Trophoblast cell (in vitro differentiated cells and primary cell): ENCODE measurements at regions not wholly inside any gene's neighbourhood (a gene's known extent, or its start where the extent isn't known, plus 50 kb on each side); places are given as distances from the start of the nearest gene placed in this dataset.

Experiments
- DNase-seq, 2 donors: peaks; one replicate each; pipeline ENCODE4 v3.0.0-alpha.2; 2016
- H2AFZ ChIP-seq: 2 replicates; pipeline ENCODE4 v1.6.1; 2013; ENCODE audit warnings: low read length, moderate library complexity, mild to moderate bottlenecking; ENCODE audit not compliant: insufficient read depth, poor library complexity
- H2AK5ac ChIP-seq: 2 replicates; pipeline ENCODE4 v1.6.1; 2013; ENCODE audit warnings: mild to moderate bottlenecking, low read length
- H2BK120ac ChIP-seq: 2 replicates; pipeline ENCODE4 v1.6.1; 2013; ENCODE audit warnings: low read length, mild to moderate bottlenecking, moderate library complexity; ENCODE audit not compliant: insufficient read depth, poor library complexity
- H2BK12ac ChIP-seq: 2 replicates; pipeline ENCODE4 v1.6.1; 2013; ENCODE audit warnings: mild to moderate bottlenecking, low read length, moderate library complexity
- H2BK5ac ChIP-seq: 2 replicates; pipeline ENCODE4 v1.6.1; 2013; ENCODE audit warnings: low read length, low read depth, moderate library complexity, mild to moderate bottlenecking; ENCODE audit not compliant: poor library complexity
- H3K14ac ChIP-seq: 2 replicates; pipeline ENCODE4 v1.6.1; 2013; ENCODE audit warnings: mild to moderate bottlenecking, low read length
- H3K18ac ChIP-seq: 2 replicates; pipeline ENCODE4 v1.6.1; 2013; ENCODE audit warnings: mild to moderate bottlenecking, low read length
- H3K23ac ChIP-seq: 2 replicates; pipeline ENCODE4 v1.6.1; 2013; ENCODE audit warnings: low read length
- H3K27ac ChIP-seq: 2 replicates; pipeline ENCODE4 v1.5.1; 2013; ENCODE audit warnings: low read depth, mild to moderate bottlenecking, inconsistent platforms, low read length, moderate library complexity
- H3K27me3 ChIP-seq: 2 replicates; pipeline ENCODE4 v1.6.1; 2013; ENCODE audit warnings: inconsistent platforms, mild to moderate bottlenecking, low read length, moderate library complexity; ENCODE audit not compliant: insufficient read depth
- H3K36me3 ChIP-seq, 2 experiments: 1 replicate in 1 of 2; 2 replicates in 1 of 2; pipeline ENCODE4 v1.6.1; 2013; ENCODE audit warnings: low read length in 2 of 2, mild to moderate bottlenecking in 2 of 2, moderate library complexity in 1 of 2; ENCODE audit not compliant: insufficient read depth in 2 of 2, control insufficient read depth in 1 of 2
- H3K4ac ChIP-seq: 2 replicates; pipeline ENCODE4 v1.6.1; 2013; ENCODE audit warnings: low read depth, mild to moderate bottlenecking, low read length, moderate library complexity
- H3K4me1 ChIP-seq, 2 experiments: 1 replicate in 1 of 2; 2 replicates in 1 of 2; pipeline ENCODE4 v1.6.1; 2013; ENCODE audit warnings: low read length in 2 of 2, mild to moderate bottlenecking in 2 of 2, moderate library complexity in 1 of 2; ENCODE audit not compliant: insufficient read depth in 2 of 2, control insufficient read depth in 1 of 2
- H3K4me2 ChIP-seq: 2 replicates; pipeline ENCODE4 v1.6.1; 2013; ENCODE audit warnings: inconsistent platforms, mild to moderate bottlenecking, low read length, moderate library complexity
- H3K4me3 ChIP-seq: 2 replicates; pipeline ENCODE4 v1.5.1; 2013; ENCODE audit warnings: mild to moderate bottlenecking, low read depth, low read length, inconsistent platforms
- H3K79me1 ChIP-seq: one replicate; pipeline ENCODE4 v1.6.1; 2013; ENCODE audit warnings: low read length
- H3K79me2 ChIP-seq: 2 replicates; pipeline ENCODE4 v1.6.1; 2013; ENCODE audit warnings: low read length, mild to moderate bottlenecking; ENCODE audit not compliant: control insufficient read depth, insufficient read depth, poor library complexity
- H3K9ac ChIP-seq: 2 replicates; pipeline ENCODE4 v1.6.1; 2013; ENCODE audit warnings: mild to moderate bottlenecking, low read length
- H3K9me3 ChIP-seq: 2 replicates; pipeline ENCODE4 v1.6.1; 2013; ENCODE audit warnings: low read depth, mild to moderate bottlenecking, control low read depth, inconsistent platforms, low read length; ENCODE audit not compliant: insufficient read depth
- H4K12ac ChIP-seq: 2 replicates; pipeline ENCODE4 v1.6.1; 2013; ENCODE audit warnings: low read depth, mild to moderate bottlenecking, low read length, moderate library complexity
- H4K8ac ChIP-seq: 2 replicates; pipeline ENCODE4 v1.6.1; 2013; ENCODE audit warnings: low read depth, mild to moderate bottlenecking, low read length, moderate library complexity
- H4K91ac ChIP-seq: one replicate; pipeline ENCODE4 v1.6.1; 2013; ENCODE audit warnings: low read depth, mild to moderate bottlenecking, low read length, moderate library complexity
- WGBS: extraction: QIAGEN DNeasy Blood & Tissue Kit; methylation state at CpG from one replicate; pipeline ENCODE4 v1.1.7; 2013; ENCODE audit warnings: missing lambda C conversion rate; ENCODE audit not compliant: insufficient read length, insufficient coverage; ENCODE audit errors: extremely low coverage; 5-methylcytosine and 5-hydroxymethylcytosine counted together

- H2BK12ac ChIP-seq: no peak overlapping the region
- H3K14ac ChIP-seq: no peak overlapping the region
- no CpG with 5 or more reads among the region's 4 CpGs for WGBS
- no peak overlapping the region for H3K27ac ChIP-seq
- no peak overlapping the region for H2BK5ac ChIP-seq
- no peak overlapping the region for H4K91ac ChIP-seq
- H3K4ac ChIP-seq: no peak overlapping the region
- no peak overlapping the region for H2BK120ac ChIP-seq
- H2AK5ac ChIP-seq: no peak overlapping the region
- H4K8ac ChIP-seq: no peak overlapping the region
- H3K4me2 ChIP-seq: no peak overlapping the region
- no peaks in the 10 kb centered on the region for H3K36me3 ChIP-seq
- no peak overlapping the region for H3K9ac ChIP-seq
- H3K18ac ChIP-seq: no peak overlapping the region
- no peak overlapping the region for H3K23ac ChIP-seq
- H3K4me3 ChIP-seq: no peak overlapping the region
- H3K9me3 ChIP-seq: no peaks in the 10 kb centered on the region
- H3K79me2 ChIP-seq: no peaks in the 10 kb centered on the region
- no peak overlapping the region for H2AFZ ChIP-seq
- H3K4me1 ChIP-seq: no peaks in the 10 kb centered on the region
- no peaks in the 10 kb centered on the region for H3K27me3 ChIP-seq
- H3K79me1 ChIP-seq: no peaks in the 10 kb centered on the region
- no peak for DNase-seq
- H4K12ac ChIP-seq: no peak overlapping the region
These were observed 71.8 kb upstream of the SLC35F4 start for GRCh38 chr14:57937676-57938075.

GRCh38 chr14:57933349-57933748 lies 67.5 kb upstream of the SLC35F4 start:
- H3K4me1 ChIP-seq: no peaks in the 10 kb centered on the region
- H3K9ac ChIP-seq: no peak overlapping the region
- H4K8ac ChIP-seq: no peak overlapping the region
- H3K14ac ChIP-seq: no peak overlapping the region
- no CpG with 5 or more reads among the region's 3 CpGs for WGBS
- H3K9me3 ChIP-seq: no peaks in the 10 kb centered on the region
- no peak overlapping the region for H2AK5ac ChIP-seq
- no peak overlapping the region for H2AFZ ChIP-seq
- H2BK120ac ChIP-seq: no peak overlapping the region
- no peak overlapping the region for H3K27ac ChIP-seq
- H3K18ac ChIP-seq: no peak overlapping the region
- no peaks in the 10 kb centered on the region for H3K79me2 ChIP-seq
- H3K4ac ChIP-seq: no peak overlapping the region
- no peak overlapping the region for H3K4me2 ChIP-seq
- H3K23ac ChIP-seq: no peak overlapping the region
- H2BK12ac ChIP-seq: no peak overlapping the region
- no peaks in the 10 kb centered on the region for H3K79me1 ChIP-seq
- H2BK5ac ChIP-seq: no peak overlapping the region
- H4K91ac ChIP-seq: no peak overlapping the region
- H3K27me3 ChIP-seq: no peaks in the 10 kb centered on the region
- no peaks in the 10 kb centered on the region for H3K36me3 ChIP-seq
- no peak overlapping the region for H3K4me3 ChIP-seq
- no peak for DNase-seq
- no peak overlapping the region for H4K12ac ChIP-seq

GRCh38 chr14:57930241-57930975 lies 64.5 kb upstream of the SLC35F4 start:
- Histone ChIP-seq H3K9ac (no peak overlapping the region), H4K91ac (no peak overlapping the region), H3K27me3 (no peaks in the 10 kb centered on the region), H2BK5ac (no peak overlapping the region), H3K14ac (no peak overlapping the region), H2BK120ac (no peak overlapping the region), H2AFZ (no peak overlapping the region), H2AK5ac (no peak overlapping the region), H3K18ac (no peak overlapping the region), H3K79me2 (no peaks in the 10 kb centered on the region), H3K27ac (no peak overlapping the region), H3K4ac (no peak overlapping the region), H3K36me3 (no peaks in the 10 kb centered on the region), H2BK12ac (no peak overlapping the region), H4K12ac (no peak overlapping the region), H3K79me1 (no peaks in the 10 kb centered on the region), H3K4me1 (no peaks in the 10 kb centered on the region), H3K9me3 (no peaks in the 10 kb centered on the region), H3K4me3 (no peak overlapping the region), H3K23ac (no peak overlapping the region), H4K8ac (no peak overlapping the region), H3K4me2 (no peak overlapping the region)
- no peak for DNase-seq
- no CpG with 5 or more reads among the region's 5 CpGs for WGBS

- H3K79me1 ChIP-seq: no peaks in the 10 kb centered on the region
- H3K9ac ChIP-seq: no peak overlapping the region
- no peak overlapping the region for H3K18ac ChIP-seq
- no peaks in the 10 kb centered on the region for H3K4me1 ChIP-seq
- H2AK5ac ChIP-seq: no peak overlapping the region
- no peak overlapping the region for H2BK12ac ChIP-seq
- H3K4me2 ChIP-seq: no peak overlapping the region
- H3K27ac ChIP-seq: no peak overlapping the region
- H4K12ac ChIP-seq: no peak overlapping the region
- no peak for DNase-seq
- WGBS: no CpG with 5 or more reads among the region's 1 CpG
- H4K91ac ChIP-seq: no peak overlapping the region
- no peaks in the 10 kb centered on the region for H3K36me3 ChIP-seq
- no peaks in the 10 kb centered on the region for H3K27me3 ChIP-seq
- H3K4ac ChIP-seq: no peak overlapping the region
- H4K8ac ChIP-seq: no peak overlapping the region
- no peak overlapping the region for H2BK120ac ChIP-seq
- H3K79me2 ChIP-seq: no peaks in the 10 kb centered on the region
- no peak overlapping the region for H2AFZ ChIP-seq
- H3K23ac ChIP-seq: no peak overlapping the region
- H3K4me3 ChIP-seq: no peak overlapping the region
- H2BK5ac ChIP-seq: no peak overlapping the region
- H3K9me3 ChIP-seq: no peaks in the 10 kb centered on the region
- H3K14ac ChIP-seq: no peak overlapping the region
These were observed 62.8 kb upstream of the SLC35F4 start for GRCh38 chr14:57928732-57929131.
